Osteoblast (primary cell): ENCODE measurements at regions not wholly inside any gene's neighbourhood (a gene's known extent, or its start where the extent isn't known, plus 50 kb on each side); places are given as distances from the start of the nearest gene placed in this dataset.
A peak's percentile ranks its signal among the peaks of the same experiment; 100 is the strongest.
"Not testable (repeated sequence)": the region's sequence is repeated elsewhere in the genome, so short reads cannot be mapped to it uniquely, and the experiment has no call there.

Experiments
- DNase-seq: peaks from one replicate; pipeline ENCODE4 v3.0.0; 2011; ENCODE audit warnings: low spot score, mixed read lengths; ENCODE audit not compliant: insufficient read length; ENCODE audit errors: missing footprints
- H2AFZ ChIP-seq: 2 replicates; pipeline ENCODE4 v1.6.0; 2011; ENCODE audit warnings: mild to moderate bottlenecking, low read length
- H3K27ac ChIP-seq: 2 replicates; pipeline ENCODE4 v1.5.1; 2011; ENCODE audit warnings: mild to moderate bottlenecking, low read depth, low read length, moderate library complexity
- H3K27me3 ChIP-seq: 2 replicates; pipeline ENCODE4 v1.6.0; 2012; ENCODE audit warnings: mild to moderate bottlenecking, control low read depth, inconsistent platforms, low read length, moderate library complexity; ENCODE audit not compliant: insufficient read depth
- H3K36me3 ChIP-seq: 2 replicates; pipeline ENCODE4 v1.5.1; 2011; ENCODE audit warnings: mild to moderate bottlenecking, low read length, control low read depth, moderate library complexity; ENCODE audit not compliant: insufficient read depth
- H3K4me1 ChIP-seq: 2 replicates; pipeline ENCODE4 v1.5.1; 2011; ENCODE audit warnings: mild to moderate bottlenecking, low read length, control low read depth, moderate library complexity; ENCODE audit not compliant: insufficient read depth
- H3K4me2 ChIP-seq: 2 replicates; pipeline ENCODE4 v1.6.0; 2011; ENCODE audit warnings: mild to moderate bottlenecking, low read length; ENCODE audit not compliant: insufficient read depth
- H3K4me3 ChIP-seq: fragments of 200-600 bp; sonication (generic); 3 replicates; pipeline ENCODE4 v1.5.1; 2012; ENCODE audit warnings: mild to moderate bottlenecking, low read length, inconsistent platforms; ENCODE audit not compliant: insufficient read depth
- H3K79me2 ChIP-seq: 2 replicates; pipeline ENCODE4 v1.6.0; 2012; ENCODE audit warnings: mild to moderate bottlenecking, low read length, control low read depth, inconsistent platforms; ENCODE audit not compliant: insufficient read depth
- H3K9me3 ChIP-seq: 2 replicates; pipeline ENCODE4 v1.5.1; 2011; ENCODE audit warnings: low read depth, low read length, control low read depth
- H4K20me1 ChIP-seq: 2 replicates; pipeline ENCODE4 v1.6.0; 2012; ENCODE audit warnings: mild to moderate bottlenecking, low read length, control low read depth; ENCODE audit not compliant: insufficient read depth
- TF ChIP-seq, protein P1 (sequence below): IDR thresholded peaks from 2 replicates; pipeline ENCODE4 v1.5.1; 2011; ENCODE audit warnings: mild to moderate bottlenecking, low read depth, low read length, moderate library complexity; ENCODE audit errors: extremely low read depth

DNA sequence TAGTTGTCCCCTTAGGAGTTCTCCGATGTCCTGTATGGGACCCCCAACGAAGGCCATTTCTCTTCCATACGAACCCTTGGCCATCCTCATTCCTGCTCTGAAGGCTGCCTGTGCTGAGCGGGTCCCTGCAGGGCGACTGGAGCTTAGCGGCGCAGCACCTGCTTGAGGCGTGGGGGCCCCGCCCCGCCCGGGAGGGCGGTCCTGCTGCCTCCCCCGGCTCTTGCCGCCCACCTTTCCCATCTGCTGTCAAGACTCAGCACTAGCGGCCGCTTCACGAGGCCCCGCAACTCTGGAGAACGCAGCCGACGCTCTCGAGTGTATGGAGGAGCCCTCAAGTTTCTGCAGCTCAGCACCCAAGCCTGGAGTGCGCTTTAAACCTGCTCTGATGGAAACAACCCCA is 197.7 kb downstream of the TRIML1 start:
- TF ChIP-seq, protein P1, sequence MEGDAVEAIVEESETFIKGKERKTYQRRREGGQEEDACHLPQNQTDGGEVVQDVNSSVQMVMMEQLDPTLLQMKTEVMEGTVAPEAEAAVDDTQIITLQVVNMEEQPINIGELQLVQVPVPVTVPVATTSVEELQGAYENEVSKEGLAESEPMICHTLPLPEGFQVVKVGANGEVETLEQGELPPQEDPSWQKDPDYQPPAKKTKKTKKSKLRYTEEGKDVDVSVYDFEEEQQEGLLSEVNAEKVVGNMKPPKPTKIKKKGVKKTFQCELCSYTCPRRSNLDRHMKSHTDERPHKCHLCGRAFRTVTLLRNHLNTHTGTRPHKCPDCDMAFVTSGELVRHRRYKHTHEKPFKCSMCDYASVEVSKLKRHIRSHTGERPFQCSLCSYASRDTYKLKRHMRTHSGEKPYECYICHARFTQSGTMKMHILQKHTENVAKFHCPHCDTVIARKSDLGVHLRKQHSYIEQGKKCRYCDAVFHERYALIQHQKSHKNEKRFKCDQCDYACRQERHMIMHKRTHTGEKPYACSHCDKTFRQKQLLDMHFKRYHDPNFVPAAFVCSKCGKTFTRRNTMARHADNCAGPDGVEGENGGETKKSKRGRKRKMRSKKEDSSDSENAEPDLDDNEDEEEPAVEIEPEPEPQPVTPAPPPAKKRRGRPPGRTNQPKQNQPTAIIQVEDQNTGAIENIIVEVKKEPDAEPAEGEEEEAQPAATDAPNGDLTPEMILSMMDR, result no peak
- Histone ChIP-seq H3K4me3 (no peak overlapping the region), H3K4me2 (no peak overlapping the region), H3K36me3 (no peaks in the 10 kb centered on the region), H3K79me2 (no peaks in the 10 kb centered on the region), H3K9me3 (no peaks in the 10 kb centered on the region), H3K4me1 (peaks cover 7% of the 10 kb centered on the region), H4K20me1 (no peaks in the 10 kb centered on the region), H3K27me3 (no peaks in the 10 kb centered on the region), H3K27ac (no peak overlapping the region), H2AFZ (no peak overlapping the region)
- DNase-seq, result no peak

DNA sequence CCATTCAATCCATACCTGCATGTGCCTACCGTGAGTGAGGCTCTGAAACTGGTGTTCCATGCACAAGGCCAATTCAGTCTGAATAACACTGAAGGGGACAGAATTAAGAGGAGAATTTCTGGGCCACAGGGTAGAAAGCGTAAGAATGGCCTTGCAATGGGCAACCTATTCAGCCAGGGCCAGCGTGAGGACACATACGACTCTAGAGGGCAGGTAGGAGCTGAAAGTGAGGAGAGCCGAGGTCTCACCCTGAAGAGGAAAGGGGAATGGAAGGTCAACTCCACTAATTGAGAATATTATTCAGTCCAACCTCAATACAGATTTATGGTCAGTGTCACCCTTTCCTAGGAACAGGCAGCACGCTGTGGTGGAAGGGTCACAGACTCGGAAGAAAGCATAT is 202.2 kb downstream of the TRIML1 start:
- H3K4me2 ChIP-seq, result no peak overlapping the region
- no peak overlapping the region for H2AFZ ChIP-seq
- no peaks in the 10 kb centered on the region for H4K20me1 ChIP-seq
- H3K36me3 ChIP-seq, result no peaks in the 10 kb centered on the region
- no peaks in the 10 kb centered on the region for H3K4me1 ChIP-seq
- H3K27ac ChIP-seq, result no peak overlapping the region
- H3K9me3 ChIP-seq, result no peaks in the 10 kb centered on the region
- TF ChIP-seq, protein P1, result no peak
- H3K79me2 ChIP-seq, result no peaks in the 10 kb centered on the region
- H3K4me3 ChIP-seq, result no peak overlapping the region
- no peak for DNase-seq
- H3K27me3 ChIP-seq, result no peaks in the 10 kb centered on the region

DNA sequence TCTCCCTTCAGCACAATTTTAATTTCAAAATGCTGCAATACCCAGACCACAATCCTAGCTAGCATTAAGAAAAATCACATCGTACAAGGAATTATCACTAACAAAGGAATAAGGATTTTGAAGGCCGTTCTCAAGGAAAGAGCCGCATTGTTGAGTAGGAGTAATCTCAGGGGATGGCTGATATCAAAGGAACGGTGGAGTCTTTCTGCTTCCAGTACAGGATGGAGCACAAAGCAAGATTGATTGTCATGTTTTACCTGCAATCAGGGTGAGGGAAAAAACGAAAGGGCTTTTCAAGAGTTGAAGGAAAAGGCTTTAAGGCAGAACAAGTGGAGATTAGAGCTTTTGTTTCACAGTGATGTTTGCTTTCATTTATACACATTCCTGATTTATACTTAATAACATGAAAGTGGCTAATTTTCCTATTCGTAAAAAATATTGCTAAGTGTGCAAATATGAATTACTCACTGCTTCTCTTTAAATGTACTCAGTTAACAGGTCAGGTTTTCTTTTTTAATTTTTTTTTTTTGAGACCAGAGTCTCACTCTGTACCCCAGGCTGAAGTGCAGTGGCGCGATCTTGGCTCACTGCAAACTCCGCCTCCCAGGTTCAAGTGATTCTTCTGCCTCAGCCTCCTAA is 207.0 kb downstream of the TRIML1 start:
- Histone ChIP-seq H3K4me3 (no peak overlapping the region), H4K20me1 (no peaks in the 10 kb centered on the region), H3K4me2 (no peak overlapping the region), H3K36me3 (no peaks in the 10 kb centered on the region), H2AFZ (peak overlapping the region; percentile 31), H3K4me1 (no peaks in the 10 kb centered on the region), H3K27ac (no peak overlapping the region), H3K79me2 (no peaks in the 10 kb centered on the region), H3K27me3 (no peaks in the 10 kb centered on the region), H3K9me3 (no peaks in the 10 kb centered on the region)
- TF ChIP-seq, protein P1, result no peak
- no peak for DNase-seq

DNA sequence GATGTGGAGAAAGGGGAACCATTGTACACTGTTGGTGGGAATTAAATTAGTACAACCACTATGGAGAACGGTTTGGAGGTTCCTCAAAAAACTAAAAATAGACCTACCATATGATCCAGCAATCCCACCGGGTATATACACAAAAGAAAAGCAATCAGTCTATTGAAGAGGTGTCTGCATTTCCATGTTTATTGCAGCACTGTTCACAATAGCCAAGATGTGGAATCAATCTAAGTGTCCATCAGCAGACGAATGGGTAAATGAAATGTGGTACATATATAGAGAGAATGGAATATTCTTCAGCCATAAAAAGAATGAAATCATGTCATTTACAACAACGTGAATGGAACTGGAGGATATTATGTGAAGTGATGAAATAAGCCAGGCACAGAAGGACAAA is 208.1 kb downstream of the TRIML1 start:
- no peaks in the 10 kb centered on the region for H3K4me1 ChIP-seq
- no peak overlapping the region for H2AFZ ChIP-seq
- no peak overlapping the region for H3K27ac ChIP-seq
- no peak overlapping the region for H3K4me2 ChIP-seq
- TF ChIP-seq, protein P1, result no peak
- DNase-seq, result no peak
- no peaks in the 10 kb centered on the region for H3K9me3 ChIP-seq
- no peaks in the 10 kb centered on the region for H4K20me1 ChIP-seq
- no peaks in the 10 kb centered on the region for H3K36me3 ChIP-seq
- H3K27me3 ChIP-seq, result no peaks in the 10 kb centered on the region
- H3K79me2 ChIP-seq, result no peaks in the 10 kb centered on the region
- H3K4me3 ChIP-seq, result no peak overlapping the region

DNA sequence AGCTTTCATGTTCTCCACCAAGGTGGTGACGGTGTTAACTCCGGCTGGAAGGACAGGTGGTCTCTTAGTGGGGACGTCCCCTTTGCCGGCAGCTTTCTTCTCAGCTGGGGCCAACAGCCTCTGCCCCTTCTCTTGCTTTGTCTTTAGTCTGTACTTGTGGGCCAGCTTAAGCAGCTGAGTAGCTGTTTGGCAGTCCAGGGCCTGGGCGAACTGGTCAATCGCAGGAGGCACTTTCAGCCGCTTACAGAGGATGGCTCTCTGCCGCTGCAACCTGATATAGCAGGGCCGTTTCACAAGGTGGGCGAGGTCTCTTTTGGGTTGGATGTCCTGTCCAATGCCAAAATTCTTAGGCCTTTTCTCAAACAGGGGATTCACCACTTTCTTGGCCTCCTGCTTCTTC is 210.3 kb downstream of the TRIML1 start:
- not testable (repeated sequence) for H3K4me3 ChIP-seq, H4K20me1 ChIP-seq, H3K4me2 ChIP-seq, H3K9me3 ChIP-seq, DNase-seq, H3K4me1 ChIP-seq, H3K79me2 ChIP-seq, H3K27me3 ChIP-seq, H2AFZ ChIP-seq, H3K36me3 ChIP-seq, H3K27ac ChIP-seq
